Esophagus muscularis mucosa (tissue), 4 donors: ENCODE measurements at regions not wholly inside any gene's neighbourhood (a gene's known extent, or its start where the extent isn't known, plus 50 kb on each side); places are given as distances from the start of the nearest gene placed in this dataset.
A peak's percentile ranks its signal among the peaks of the same experiment; 100 is the strongest.

Source experiments
- DNase-seq: peaks from one replicate; pipeline ENCODE4 v3.0.0-alpha.2; 2017; ENCODE audit errors: extremely low spot score
- H3K27ac ChIP-seq, 4 donors: fragments of 200-600 bp; sonication (generic); replicated peaks in 1 of 4; 1 replicate in 3 of 4; 2 replicates in 1 of 4; pipeline ENCODE4 v1.5.1; 2016 to 2019; ENCODE audit warnings: mild to moderate bottlenecking in 1 of 4
- H3K27me3 ChIP-seq, 4 donors: fragments of 200-600 bp; sonication (generic); one replicate each; pipeline versions ENCODE4 v1.5.1 to v1.6.0; 2016 to 2019
- H3K36me3 ChIP-seq, 4 donors: fragments of 200-600 bp; sonication (generic); one replicate each; pipeline ENCODE4 v1.5.1; 2016 to 2019
- H3K4me1 ChIP-seq, 4 donors: fragments of 200-600 bp; sonication (generic); one replicate each; pipeline ENCODE4 v1.5.1; 2016 to 2019
- H3K4me3 ChIP-seq, 4 donors: fragments of 200-600 bp; sonication (generic); 1 replicate in 2 of 4; 2 replicates in 2 of 4; pipeline ENCODE4 v1.5.1; 2016 to 2019; ENCODE audit warnings: mild to moderate bottlenecking in 4 of 4, moderate library complexity in 1 of 4
- H3K9me3 ChIP-seq, 4 donors: fragments of 200-600 bp; sonication (generic); 1 replicate in 3 of 4; 2 replicates in 1 of 4; pipeline ENCODE4 v1.5.1; 2016 to 2019
- EP300 ChIP-seq: sonication (generic); formaldehyde crosslinking; IDR thresholded peaks from one replicate; pipeline ENCODE4 v1.6.1; 2017; ENCODE audit warnings: antibody characterized with exemption
- POLR2A ChIP-seq: fragments of 450-650 bp; IDR thresholded peaks from one replicate; pipeline ENCODE4 v1.6.1; 2017; ENCODE audit warnings: antibody characterized with exemption, moderate library complexity, mild to moderate bottlenecking, low read depth
- POLR2AphosphoS5 ChIP-seq, 2 donors: sonication (generic); formaldehyde crosslinking; IDR thresholded peaks; one replicate each; pipeline ENCODE4 v1.6.1; 2017; ENCODE audit warnings: antibody characterized with exemption in 2 of 2
- WGBS: methylation state at CpG from one replicate; pipeline ENCODE4 v1.1.5; 2018; 5-methylcytosine and 5-hydroxymethylcytosine counted together
- intact Hi-C: fragments of 100-400 bp; cut with DNase I; formaldehyde crosslinking; loops from one replicate; pipeline ENCODE4 v1.15.1; 2023
- TF ChIP-seq, protein P1 (sequence below), 3 experiments: fragments of 200-600 bp in 2 of 3; fragments of 450-650 bp in 1 of 3; sonication (generic) in 2 of 3; IDR thresholded peaks; one replicate each; pipeline ENCODE4 v1.5.1; 2017 to 2019; ENCODE audit warnings: antibody characterized with exemption in 3 of 3, mild to moderate bottlenecking in 2 of 3, moderate library complexity in 1 of 3

DNA sequence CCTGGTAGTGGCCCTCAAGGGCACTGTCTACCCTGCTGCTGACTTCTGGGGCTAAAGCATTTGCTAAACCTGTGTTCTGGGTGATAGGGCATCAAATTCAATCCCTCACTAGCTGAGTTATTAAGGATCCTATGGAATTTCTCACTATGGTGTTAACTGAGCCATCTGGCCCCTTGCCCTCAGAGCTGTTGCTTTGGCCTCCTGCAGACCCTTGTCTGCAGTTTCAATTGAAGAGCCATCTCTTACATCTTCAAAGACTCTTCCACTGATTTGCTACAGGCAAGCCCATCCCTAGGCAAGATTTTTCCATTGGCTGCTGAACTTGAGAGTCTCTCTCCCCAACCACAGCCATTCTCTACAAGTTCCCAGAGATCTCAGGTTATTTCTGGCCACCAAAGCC, 418.2 kb downstream of the ZNF608 start:
- H3K27me3 ChIP-seq, result no peaks in the 10 kb centered on the region
- H3K9me3 ChIP-seq, result peaks cover 0 to 4% (median 0%) of the 10 kb centered on the region in 4 donors
- intact Hi-C loops, result no loop called here
- no peak overlapping the region for H3K27ac ChIP-seq
- TF ChIP-seq EP300 (no peak), POLR2A (no peak), POLR2AphosphoS5 (IDR thresholded peaks at IDR 0.05) (no peak)
- TF ChIP-seq, protein P1, sequence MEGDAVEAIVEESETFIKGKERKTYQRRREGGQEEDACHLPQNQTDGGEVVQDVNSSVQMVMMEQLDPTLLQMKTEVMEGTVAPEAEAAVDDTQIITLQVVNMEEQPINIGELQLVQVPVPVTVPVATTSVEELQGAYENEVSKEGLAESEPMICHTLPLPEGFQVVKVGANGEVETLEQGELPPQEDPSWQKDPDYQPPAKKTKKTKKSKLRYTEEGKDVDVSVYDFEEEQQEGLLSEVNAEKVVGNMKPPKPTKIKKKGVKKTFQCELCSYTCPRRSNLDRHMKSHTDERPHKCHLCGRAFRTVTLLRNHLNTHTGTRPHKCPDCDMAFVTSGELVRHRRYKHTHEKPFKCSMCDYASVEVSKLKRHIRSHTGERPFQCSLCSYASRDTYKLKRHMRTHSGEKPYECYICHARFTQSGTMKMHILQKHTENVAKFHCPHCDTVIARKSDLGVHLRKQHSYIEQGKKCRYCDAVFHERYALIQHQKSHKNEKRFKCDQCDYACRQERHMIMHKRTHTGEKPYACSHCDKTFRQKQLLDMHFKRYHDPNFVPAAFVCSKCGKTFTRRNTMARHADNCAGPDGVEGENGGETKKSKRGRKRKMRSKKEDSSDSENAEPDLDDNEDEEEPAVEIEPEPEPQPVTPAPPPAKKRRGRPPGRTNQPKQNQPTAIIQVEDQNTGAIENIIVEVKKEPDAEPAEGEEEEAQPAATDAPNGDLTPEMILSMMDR (IDR thresholded peaks at IDR 0.05), result no peak
- H3K4me1 ChIP-seq, result no peaks in the 10 kb centered on the region
- DNase-seq, result no peak
- H3K4me3 ChIP-seq, result no peak overlapping the region
- H3K36me3 ChIP-seq, result no peaks in the 10 kb centered on the region

DNA sequence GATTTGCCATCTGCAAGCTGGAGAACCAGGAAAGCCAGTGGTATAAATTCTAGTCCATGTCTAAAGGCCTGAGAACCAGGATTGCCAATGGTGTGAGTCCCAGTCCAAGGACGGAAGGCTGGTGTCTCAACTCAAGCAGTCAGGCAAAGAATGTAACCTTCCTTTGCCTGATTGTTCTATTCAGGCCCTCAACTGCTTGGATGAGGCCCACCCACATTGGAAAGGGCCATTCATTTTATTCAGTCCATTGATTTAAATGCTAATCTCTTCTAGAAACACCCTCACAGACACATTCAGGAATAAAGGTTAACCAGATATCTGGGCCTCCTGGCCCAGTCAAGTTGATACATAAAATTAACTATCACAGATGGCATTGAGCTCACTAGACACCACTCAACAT, 427.8 kb downstream of the ZNF608 start:
- no peak overlapping the region for H3K27ac ChIP-seq
- H3K9me3 ChIP-seq, result no peaks in the 10 kb centered on the region
- DNase-seq, result no peak
- no peaks in the 10 kb centered on the region for H3K36me3 ChIP-seq
- H3K27me3 ChIP-seq, result no peaks in the 10 kb centered on the region
- H3K4me3 ChIP-seq, result no peak overlapping the region
- H3K4me1 ChIP-seq, result no peaks in the 10 kb centered on the region
- WGBS, result 91% methylated on average over 1 of the region's 1 CpG
- TF ChIP-seq POLR2A, result no peak
- intact Hi-C loops, result no loop called here

DNA sequence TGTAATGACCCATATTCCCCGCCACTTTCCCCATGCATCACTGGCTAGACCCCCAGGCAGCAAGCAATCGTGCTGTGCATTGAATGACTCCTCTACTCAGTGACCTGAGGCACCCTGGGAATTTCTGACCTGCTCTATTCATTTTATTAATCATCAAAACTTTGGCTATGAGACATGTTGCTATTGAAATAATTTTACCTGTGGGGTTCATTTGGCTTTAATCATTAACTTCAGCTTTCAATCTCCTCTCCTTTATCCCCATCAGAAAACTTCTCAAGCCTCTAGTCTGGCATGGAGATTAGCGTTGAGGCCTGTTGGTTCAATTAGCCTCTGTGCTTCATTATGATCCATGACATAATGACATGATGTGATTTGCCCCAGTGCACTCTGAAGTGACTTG, 429.0 kb downstream of the ZNF608 start:
- Histone ChIP-seq H3K27ac (no peak overlapping the region), H3K9me3 (no peaks in the 10 kb centered on the region), H3K4me1 (no peaks in the 10 kb centered on the region), H3K27me3 (no peaks in the 10 kb centered on the region), H3K36me3 (no peaks in the 10 kb centered on the region), H3K4me3 (no peak overlapping the region)
- DNase-seq, result no peak
- intact Hi-C loops, result no loop called here
- TF ChIP-seq POLR2AphosphoS5 (IDR thresholded peaks at IDR 0.05) (no peak), EP300 (no peak), POLR2A (no peak)
- TF ChIP-seq, protein P1 (IDR thresholded peaks at IDR 0.05), result no peak
- WGBS, result 90% methylated on average over 3 of the region's 3 CpGs

DNA sequence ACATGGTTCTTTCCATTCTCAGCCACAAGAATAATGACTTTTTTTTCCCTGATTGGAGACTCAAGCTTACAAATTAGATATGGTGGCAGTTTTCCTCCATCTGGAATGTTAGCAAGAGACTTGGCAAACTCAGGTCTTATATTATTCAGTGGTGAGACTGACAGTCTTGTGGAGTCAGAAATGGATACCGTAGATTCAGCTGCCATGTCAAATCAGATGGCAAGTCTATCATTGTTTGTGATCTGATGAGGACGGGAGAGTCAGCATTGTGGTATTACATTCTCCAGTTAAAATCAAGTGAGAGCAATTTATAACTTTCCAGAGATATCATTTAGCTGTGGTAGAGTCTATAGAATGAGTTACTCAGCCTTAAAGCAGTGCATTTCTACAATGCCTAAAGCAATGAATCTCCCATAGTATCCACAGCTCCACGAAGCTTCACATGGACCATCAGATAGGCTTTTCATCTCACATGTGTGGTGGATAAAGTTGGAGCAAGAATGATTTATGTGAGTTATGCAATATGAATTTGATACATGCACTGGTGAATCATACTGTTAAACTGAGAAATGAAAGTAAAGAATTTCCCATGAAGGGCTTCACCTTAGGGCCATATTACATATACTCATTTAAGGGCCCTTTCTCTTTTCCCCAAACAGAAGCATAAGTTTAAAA, 430.6 kb downstream of the ZNF608 start:
- 85% methylated on average over 3 of the region's 3 CpGs for WGBS
- TF ChIP-seq EP300 (no peak), POLR2A (no peak), POLR2AphosphoS5 (IDR thresholded peaks at IDR 0.05) (no peak)
- TF ChIP-seq, protein P1 (IDR thresholded peaks at IDR 0.05), result no peak
- Histone ChIP-seq H3K4me3 (no peak overlapping the region), H3K27ac (no peak overlapping the region), H3K4me1 (no peaks in the 10 kb centered on the region), H3K9me3 (no peaks in the 10 kb centered on the region), H3K27me3 (no peaks in the 10 kb centered on the region), H3K36me3 (no peaks in the 10 kb centered on the region)
- no peak for DNase-seq
- intact Hi-C loops, result no loop called here

DNA sequence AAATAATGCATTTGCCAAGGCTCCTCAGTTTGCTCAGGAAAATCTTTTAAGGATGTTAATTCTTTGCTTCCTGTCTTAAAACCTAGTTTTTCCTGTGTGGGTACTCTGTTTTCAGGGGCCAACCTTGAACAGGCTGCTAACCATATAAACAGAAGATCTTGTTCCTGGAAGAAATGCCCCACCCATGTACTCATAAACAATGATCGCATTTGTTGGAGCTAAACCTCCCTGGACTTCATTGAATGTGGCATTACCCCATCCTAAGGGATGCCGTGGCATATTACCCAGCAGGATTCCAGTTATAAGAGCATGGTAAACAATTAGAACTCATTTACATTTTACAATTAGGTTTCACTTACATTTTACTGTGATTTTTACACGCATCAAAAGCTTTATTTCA, 436.0 kb downstream of the ZNF608 start:
- Histone ChIP-seq H3K4me3 (no peak overlapping the region), H3K27ac (peak overlapping the region in 1 of 4 donors; percentile 7), H3K36me3 (no peaks in the 10 kb centered on the region), H3K9me3 (no peaks in the 10 kb centered on the region), H3K27me3 (no peaks in the 10 kb centered on the region), H3K4me1 (peaks cover 12 to 16% (median 14%) of the 10 kb centered on the region in 4 donors)
- WGBS, result 74% methylated on average over 3 of the region's 3 CpGs
- no peak for DNase-seq
- TF ChIP-seq POLR2AphosphoS5 (IDR thresholded peaks at IDR 0.05), result no peak
- TF ChIP-seq EP300, result no peak
- TF ChIP-seq, protein P1 (IDR thresholded peaks at IDR 0.05), result no peak
- TF ChIP-seq POLR2A, result no peak
- intact Hi-C loops, result no loop called here
